Anterior cingulate cortex (tissue), 58 donors: ENCODE measurements at regions not wholly inside any gene's neighbourhood (a gene's known extent, or its start where the extent isn't known, plus 50 kb on each side); places are given as distances from the start of the nearest gene placed in this dataset.
A peak's percentile ranks its signal among the peaks of the same experiment; 100 is the strongest.

ENCODE experiments used
- DNase-seq, 58 donors: peaks; one replicate each; lab custom pipeline; 2025; lab: John Stamatoyannopoulos, UW

DNA sequence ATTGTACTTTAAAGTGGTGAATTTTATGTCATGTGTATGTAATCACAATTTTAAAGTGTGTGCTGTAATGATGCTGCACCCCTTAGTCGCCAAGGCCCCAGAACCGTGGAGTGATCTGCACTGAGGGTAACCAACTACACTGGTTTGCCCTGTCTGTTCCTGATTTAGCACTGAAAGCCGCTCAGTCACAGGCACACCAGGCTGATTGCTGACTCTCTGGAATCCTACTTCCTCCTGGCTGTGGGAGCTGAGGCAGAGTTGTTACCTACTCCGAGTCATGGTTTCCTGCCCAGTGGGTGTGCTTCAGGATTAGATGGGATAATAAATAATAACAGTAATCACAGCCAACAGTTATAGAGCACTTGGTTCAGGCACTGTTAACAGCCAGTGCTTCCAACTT is 645.4 kb downstream of the BCOR start:
- no peak for DNase-seq

DNA sequence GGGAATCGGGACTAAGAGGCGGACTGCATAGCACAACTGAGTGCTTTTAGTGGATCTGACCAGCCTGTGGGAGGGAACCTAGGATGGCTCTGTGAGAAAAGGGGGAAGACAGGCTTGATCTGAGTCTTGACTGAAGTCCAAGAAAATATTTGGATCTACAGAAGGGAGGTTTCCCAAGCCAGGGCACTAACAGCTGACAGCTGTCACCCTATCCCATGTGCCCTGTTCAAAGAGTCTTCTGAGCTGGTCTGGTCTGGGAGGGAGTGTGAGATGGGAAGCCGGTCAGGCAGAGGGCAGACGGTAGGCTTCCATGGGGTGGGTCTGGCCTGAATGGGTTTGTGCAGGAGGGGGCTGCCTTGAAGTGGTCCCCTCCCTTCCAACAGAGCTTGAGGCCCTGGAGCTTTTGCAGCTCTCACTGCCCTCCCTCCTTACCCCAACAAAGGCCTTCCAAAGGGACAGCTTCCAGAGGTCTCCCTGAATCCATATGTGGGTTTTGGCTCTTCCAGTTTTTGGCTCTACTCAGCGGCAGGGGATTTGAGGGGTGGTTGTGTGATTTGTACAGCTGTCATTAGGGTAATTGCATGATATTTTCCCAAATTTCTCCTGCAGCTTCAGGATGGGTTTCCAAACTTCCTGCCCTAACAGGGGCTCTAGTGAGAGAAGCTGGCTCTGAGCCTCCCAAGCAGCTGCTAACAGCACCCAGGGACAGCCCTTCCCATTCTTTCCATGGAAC is 643.7 kb downstream of the BCOR start:
- DNase-seq, result peak in 6 of 58 donors; percentile 0 to 33 (median 1)

DNA sequence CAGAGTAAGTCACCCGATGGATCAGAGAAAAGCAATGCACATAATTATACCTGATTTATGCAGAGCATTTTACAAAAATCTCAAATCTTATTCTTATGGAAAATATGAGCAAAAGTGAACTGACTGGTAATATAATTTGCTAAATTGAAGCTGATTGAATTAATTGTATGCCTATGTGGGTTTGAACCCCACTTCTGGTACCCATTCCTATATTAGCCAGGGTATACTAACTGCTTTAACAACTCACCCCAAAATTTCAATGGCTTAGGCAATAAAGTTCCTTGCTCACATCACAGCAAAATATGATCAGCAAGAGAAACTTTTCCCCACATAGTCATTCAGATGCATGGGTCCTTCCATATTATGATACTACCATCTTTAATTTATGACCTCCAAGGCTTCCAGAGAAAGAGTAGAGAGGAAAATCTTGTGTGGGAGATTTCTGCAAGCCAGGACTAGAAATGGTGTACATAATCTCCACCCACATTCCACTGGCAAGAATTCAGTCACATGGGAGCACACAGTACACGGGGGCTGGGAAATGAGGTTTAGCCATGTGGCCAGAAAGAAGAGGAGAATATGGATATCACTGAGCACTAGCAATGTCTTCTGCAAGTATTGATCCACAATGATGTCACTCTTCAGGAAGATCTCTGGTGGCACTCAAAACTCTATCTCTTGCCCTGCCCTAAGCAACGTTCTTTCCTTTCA is 640.7 kb downstream of the BCOR start:
- DNase-seq, result peak in 5 of 58 donors; percentile 0 to 13 (median 1)

DNA sequence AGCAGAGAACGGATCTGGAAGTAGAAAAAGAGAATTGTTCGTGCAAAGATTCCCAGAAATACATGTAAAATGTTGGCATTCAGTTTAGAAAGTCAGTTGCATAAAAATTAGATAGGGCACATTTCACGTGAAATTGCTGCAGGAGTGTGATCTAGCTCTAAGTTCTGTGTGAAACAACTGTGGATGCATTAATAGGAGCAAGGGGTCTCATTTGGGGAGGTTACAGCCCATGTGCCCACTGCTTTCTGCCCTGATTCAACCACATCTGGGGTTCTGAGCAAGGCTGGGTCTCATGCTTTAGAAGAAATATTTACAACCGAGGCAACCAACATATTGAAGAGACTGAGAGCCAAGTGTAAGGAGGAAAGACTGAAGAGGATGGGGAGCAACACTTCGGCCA is 639.0 kb downstream of the BCOR start:
- DNase-seq, result no peak

DNA sequence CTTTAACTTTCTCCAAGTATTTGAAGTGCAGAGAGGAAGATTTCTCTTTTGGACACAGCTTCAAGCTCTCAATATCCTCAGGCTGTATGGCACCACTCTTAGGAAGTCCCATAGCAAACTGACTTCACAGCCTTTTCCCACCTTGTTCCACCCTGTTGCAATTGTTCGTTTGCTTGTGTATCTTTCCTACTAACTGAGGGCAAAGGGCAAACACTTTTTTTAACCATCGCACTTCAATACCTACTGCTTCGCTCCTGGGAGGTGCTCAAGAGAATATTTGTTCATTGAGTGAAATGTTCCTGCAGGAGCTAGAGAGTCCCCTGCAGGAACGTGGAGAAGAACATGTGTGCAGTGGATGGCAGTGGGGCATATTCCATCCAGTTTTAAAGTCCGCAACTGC is 638.6 kb downstream of the BCOR start:
- DNase-seq, result no peak

DNA sequence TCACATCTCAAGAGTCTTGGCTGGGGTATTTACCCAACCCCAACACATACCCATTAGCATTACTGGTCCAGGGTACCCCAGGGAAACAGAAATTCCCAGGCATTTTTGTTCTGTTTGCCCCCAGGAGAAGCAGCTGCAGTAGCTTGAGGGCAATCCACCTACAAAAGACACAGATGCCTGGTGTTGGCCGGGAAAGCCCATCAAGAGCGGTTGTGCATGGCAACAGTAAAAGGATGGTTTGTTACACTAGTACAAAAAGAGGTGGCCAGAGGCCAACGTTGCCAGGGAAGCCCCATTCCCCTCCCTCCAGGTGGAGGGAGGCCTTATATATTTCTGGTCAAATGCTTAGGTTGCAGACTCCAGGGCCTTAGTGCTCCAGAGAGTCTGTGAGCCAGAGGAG is 637.8 kb downstream of the BCOR start:
- DNase-seq, result peak in 8 of 58 donors; percentile 0 to 35 (median 4)

DNA sequence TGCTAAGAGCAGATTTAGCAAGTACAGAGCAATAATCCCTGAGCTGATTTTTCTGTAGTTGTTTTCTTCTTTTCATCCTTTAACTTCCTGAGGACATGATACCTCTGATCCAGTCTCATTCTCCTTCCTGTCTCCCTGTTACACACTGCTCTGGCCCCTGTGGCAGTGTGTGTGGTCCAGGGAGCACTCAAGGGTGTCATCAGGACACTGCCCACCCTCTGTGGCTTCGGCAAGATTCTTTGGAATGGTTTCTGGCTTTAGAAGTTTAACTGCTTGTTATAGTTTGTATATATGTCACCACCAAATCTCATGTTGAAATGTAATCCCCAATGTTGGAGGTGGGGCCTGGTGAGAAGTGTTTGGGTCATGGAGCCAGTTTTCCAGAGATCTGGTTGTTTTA is 637.3 kb downstream of the BCOR start:
- DNase-seq, result no peak

DNA sequence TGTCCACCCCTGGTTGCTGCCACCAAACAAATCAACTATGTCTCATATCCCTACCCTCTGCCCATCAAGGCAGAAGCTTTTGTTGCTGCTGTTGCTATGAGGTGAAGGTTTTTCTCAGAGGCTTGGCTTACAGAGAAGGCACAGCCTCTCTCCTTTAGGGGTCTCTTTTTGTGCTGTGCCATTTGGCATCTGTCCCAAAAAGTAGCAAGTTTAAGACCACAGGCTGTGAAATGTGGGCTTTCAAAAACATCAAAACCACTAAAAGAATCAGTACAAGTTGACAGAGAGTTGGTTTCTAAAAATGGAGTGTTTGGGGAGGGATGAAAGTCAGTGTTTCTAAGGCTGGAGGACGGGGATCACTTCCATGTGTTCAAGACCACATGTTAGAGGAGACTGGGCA is 634.9 kb downstream of the BCOR start:
- no peak for DNase-seq

DNA sequence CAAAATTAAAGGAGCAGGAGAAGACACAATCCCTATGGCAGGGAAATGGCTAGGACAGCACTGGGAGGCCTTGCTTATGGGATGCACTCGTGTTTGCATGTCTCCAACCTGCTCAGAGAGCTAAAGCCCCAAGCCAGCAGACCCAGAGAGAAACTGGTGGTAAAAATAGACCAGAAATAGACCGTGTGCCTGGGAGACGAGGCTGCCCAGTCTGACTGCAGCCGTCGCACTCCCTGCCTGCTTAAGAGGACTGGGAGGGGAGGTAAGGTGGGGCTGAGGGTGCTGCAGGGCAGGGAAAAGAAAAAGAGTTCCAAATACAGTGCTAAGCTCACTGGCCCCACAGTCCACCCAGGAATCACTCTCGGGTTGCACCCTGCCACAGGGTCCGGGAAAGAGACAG is 633.5 kb downstream of the BCOR start:
- DNase-seq, result no peak

DNA sequence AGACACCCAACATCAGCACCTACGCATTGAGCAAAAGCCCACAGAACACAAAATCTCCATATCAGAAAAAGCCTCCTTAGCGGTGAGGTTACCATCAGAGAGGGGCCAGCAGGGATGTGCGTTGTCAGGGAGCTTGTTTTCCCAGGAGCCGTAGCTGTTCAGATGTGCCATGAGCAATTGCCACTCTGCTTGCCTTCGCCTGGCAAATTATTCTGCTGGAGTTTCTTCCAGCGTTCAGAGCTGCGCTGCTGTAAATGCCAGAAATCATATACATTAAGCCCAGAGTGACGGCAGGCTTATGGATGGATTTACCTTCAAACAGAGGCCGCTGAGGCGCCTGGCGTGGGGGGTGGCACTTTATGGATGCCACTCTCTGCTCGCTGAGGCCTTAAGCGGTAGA is 632.3 kb downstream of the BCOR start:
- no peak for DNase-seq

DNA sequence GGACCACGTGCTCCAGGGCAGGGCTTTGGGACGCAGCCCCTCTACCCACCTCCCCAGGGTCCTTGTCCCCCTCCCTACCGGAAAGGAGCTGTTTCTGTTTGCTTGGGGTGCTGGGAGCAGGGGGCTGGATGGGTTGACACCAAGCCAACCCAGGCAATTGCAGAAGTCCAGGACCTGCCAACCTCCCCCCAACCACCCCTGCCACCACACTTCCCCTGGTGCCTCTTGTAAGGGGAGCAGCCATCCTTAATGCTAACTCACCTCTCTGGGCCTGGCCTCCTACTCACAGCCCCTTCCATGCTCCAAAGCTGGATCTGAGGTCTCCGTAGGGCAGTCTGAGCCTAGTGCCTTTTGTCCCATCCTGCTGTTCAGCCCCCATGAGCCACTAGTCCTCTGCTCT is 631.9 kb downstream of the BCOR start:
- no peak for DNase-seq

DNA sequence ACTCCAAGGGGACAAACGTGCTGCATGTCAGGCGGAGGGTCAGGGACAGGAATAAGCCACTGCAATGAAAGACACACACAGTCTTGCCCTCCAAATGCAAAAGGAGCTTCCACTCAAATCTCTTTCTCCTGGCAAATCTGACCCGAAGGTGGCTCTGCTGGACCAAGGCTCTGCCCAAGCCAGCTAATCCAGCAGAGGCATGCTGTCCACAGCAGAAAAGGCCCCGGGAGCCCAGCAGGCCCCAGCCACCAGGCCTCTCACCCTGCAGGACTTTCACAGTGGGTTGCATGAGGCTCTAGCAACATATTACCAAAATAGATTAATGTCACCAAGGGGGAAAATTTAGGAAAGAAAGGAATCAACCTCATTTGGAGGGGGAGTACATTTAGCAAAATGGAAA is 628.6 kb downstream of the BCOR start:
- peak in 1 of 58 donors; percentile 4 for DNase-seq

DNA sequence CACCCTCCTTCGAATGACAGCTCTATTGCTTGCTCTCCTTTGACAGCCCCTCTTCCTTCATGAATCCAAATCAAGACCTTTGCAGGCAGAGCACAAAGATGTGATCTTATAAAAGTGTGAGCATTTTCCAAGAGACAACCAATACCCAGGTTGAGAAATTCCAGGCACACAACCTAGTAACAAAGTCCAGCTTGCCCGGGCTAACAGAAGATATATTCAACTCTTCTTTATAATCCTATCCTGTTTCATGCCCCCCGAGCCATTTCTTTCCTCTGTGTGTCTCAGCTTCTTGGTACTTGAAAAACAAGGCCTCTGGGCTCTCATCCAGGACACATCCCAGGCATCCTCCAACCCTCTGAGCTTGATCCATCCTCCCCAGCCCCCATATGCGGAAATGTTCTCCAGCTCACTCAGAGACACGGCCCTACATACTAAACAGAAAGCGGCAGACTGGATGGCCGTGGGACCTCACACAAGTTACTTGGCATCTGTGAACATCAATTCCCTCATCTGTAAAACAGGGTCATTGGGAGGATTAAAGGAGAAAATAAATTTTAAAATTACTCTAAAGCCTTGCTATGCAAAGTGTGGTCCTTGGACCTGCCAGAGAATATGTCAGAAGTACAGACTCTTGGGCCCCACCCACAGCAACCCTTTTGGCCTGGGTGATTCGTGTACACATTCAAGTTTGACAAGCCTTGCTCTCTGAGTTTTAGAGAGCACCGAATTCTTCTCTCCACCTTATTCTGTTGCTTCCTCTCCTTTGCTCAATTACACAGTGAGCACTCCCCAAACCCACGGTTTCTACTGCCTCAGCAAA is 627.0 kb downstream of the BCOR start:
- DNase-seq, result peak in 37 of 58 donors; percentile 1 to 71 (median 14)

DNA sequence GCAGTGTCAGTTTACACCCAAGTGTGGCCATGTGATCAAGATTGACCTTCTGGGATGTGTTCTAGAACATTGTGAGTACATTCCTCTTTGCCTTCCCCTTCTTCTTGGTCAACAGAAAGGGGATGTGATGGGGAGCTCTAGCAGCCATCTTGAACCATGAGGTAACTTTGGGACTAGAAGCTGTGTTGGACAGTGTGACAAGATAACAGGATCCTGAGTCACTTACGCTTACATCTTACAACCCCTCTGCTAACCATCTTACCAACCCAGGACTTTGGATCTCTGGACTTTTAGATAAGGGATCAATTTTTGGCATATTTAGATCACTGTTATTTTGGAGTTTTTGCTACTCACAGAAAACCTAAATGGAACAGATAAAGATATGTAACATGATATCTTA is 625.6 kb downstream of the BCOR start:
- DNase-seq, result no peak

DNA sequence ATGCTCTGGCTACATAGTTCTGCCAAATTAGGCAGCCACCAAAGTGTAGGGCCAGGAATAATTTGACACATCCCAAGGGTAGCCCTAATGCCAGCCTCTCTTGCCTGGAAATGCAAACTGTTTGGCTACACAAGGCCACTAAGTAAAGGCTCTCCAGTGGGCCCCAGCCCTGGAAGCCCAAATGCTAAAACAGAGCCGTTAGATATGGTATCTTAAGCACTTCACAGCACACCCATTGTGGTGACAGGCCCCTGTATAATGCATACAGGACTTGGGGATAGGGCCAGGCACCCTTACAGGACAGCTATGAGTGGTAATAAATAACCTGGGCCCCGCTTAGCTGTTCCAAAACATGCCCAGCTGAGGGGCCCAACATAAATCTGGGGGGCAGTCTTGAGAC is 623.9 kb downstream of the BCOR start:
- DNase-seq, result no peak

DNA sequence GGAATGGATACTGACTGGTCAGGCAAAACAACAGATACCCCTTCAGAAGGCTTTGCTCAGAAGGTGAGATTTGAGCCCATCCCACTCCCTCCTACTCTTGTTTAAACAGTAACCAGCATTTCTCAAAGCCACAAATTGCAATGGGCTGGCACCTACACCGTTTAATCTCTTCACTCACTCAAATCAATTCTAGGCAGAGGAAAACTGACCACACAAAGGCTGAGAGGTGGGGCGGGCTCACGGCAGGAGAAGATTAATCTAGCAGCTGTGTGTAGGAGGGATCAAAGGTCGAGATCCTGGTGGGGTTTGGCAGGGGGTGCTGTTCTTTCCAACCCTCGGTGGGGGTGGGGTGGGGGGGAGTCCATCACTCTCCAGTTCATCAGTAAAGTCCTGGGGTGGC is 622.4 kb downstream of the BCOR start:
- no peak for DNase-seq

DNA sequence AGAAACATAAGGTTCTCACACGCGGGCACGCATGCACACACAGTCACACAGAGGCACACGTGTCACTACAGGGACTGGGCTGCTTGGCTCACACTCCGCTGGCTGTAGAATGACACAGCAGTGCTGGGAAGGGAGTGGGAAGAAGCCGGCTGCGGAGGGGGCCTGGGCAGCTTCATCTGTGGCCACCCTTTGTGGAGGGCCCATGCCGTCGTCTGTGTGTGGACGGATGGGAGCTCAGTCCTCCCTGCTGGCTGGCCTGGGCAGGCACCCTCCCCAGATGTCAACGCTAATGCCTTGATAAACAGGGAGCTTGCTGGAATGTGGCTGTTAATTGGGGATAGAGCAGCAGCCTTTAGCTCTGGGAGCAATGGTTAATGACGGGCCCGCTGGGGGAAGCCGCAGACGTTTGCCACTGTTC is 621.1 kb downstream of the BCOR start:
- no peak for DNase-seq

DNA sequence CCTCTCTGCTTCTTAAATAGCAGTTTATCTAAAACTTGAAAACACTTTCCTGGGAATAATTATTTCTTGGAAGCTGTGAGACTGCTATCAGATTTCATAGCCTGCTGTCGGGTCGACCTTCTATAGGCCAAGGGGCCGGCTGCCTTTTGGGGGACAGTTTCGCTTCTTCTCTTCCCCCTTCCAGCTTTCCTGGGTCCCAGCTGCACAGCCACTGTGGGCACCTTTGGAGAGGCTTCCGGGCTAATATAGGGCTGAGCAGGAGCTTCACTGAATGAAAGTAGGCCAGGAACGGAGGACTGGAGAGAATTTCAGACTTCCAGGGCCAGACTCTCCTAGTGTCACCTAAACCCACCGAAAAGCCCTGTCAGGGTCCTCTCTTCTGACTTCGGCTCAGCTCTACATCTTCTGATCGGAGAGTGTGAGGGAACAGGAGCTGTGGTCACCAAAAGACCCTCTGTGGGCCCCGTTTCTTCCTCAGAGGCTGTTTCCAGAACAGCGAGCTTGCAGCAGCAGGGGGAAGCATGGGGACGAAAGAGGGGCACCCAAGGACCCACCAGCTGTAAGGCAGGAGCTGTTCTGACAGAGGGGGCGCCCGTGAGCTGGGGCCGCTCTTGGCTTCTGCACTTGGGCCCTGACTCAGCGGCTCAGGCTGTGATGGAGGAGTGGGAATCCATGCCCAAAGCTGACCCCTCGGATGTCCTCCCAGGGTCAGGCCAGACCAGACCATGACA is 620.6 kb downstream of the BCOR start:
- DNase-seq, result no peak

DNA sequence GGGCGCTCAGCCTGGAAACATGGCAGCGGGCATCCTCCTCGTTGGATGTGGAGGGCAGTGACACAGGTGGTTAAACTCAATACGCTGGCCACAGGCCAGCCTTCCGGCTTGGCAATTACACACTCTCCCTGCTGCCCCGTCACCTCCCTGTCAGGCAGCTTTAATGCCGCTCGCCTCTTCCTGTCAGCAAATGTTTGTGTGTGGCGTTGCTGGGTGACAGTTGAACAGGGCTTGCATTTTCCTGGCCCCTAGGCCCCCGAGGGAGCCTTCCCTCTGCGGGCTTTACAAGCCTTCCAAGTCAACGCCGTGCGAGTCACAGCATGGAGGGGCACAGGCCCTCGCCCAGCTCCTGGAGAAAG is 620.0 kb downstream of the BCOR start:
- DNase-seq, result no peak

DNA sequence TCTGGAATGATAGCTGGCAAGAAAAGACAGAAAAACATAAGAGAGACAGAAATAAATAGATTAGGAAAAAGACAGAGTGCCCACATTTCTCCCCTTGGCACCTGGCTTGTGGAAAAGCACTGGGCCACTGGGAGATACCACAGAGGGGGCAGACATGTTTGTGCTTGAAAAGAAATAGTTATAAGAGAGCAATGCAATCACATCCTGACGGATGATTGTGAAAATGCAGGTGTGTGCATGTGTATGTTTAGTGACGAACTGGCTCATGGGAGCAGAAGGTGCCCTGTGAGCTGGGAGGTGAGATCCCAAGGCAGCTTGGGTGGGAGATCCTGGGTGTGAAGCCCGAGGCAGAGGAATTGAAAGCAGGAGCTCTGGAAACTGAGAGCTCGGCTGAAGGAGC is 617.9 kb downstream of the BCOR start:
- DNase-seq, result no peak

DNA sequence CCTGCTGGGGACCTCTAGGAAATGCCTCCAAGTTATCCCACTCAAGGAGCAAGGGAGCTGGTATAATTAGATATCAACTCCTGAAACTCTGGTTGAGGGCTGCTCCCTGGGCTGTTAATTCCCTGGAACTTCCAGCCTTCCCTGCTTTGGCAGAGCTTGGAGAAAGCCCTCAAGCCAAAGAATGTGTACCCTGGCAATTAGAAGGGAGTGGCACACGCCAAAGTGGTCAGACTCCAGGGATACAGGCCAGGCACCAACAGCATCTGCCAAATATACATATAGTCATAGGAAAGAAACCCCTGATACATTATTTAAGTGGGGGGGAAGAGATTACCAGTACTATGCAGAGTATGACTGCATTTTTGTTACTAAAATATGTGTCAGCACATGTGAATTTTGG is 616.8 kb downstream of the BCOR start:
- no peak for DNase-seq
